ENCODE measurements at regions not wholly inside any gene's neighbourhood (a gene's known extent, or its start where the extent isn't known, plus 50 kb on each side); places are given as distances from the start of the nearest gene placed in this dataset.

DNA sequence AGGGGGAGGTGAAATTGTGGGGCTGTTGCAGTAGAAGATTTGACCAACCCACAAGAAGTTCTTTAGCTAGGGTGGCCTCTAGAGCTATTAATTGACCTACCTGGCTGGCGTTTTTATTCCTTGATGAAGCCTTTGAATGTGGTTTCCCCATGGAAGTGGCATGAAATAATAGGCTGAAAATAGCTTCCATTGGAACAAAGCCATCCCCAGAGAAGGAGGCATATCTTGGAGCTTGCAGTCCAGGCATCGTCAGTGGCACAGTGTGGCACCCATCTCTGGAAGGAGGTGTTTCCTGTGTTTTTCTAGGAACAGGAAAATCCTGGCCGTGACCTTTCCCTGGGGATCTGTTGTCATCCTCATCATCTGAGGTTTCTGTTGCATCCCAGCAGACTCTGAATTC lies 96.3 kb upstream of the WDR1 start:
- no peak overlapping the region for H2BK120ac ChIP-seq (ENCODE audit: low read depth, low read length)
- no peak overlapping the region for H2AFZ ChIP-seq (ENCODE audit: low read length)
- no peak overlapping the region for H2BK15ac ChIP-seq (ENCODE audit: low read length)
- H3K18ac ChIP-seq (ENCODE audit: low read length) = no peak overlapping the region
- no peak overlapping the region for H3K4ac ChIP-seq (ENCODE audit: low read length)
- H3K9ac ChIP-seq (ENCODE audit: low read depth, low read length, poor library complexity) = no peak overlapping the region
- H2BK5ac ChIP-seq (ENCODE audit: low read length) = no peak overlapping the region
- H3K9me3 ChIP-seq (replicated peaks in 1 of 2; ENCODE audit: control insufficient read depth in 2 of 2, insufficient read depth in 1 of 2, low read depth in 1 of 2, low read length in 2 of 2) = no peaks in the 10 kb centered on the region
- no peak overlapping the region for H4K91ac ChIP-seq (ENCODE audit: low read depth, low read length, poor library complexity)
- H3K4me3 ChIP-seq (ENCODE audit: low read length in 2 of 2) = no peak overlapping the region
- DNase-seq (ENCODE audit: low spot score) = no peak
- H4K8ac ChIP-seq (ENCODE audit: low read depth, low read length) = no peak overlapping the region
- no peaks in the 10 kb centered on the region for H3K4me1 ChIP-seq (ENCODE audit: control insufficient read depth in 2 of 2, insufficient read depth in 1 of 2, low read depth in 1 of 2, low read length in 2 of 2)
- H2BK12ac ChIP-seq (ENCODE audit: low read length) = no peak overlapping the region
- H3K27me3 ChIP-seq (ENCODE audit: control insufficient read depth in 3 of 3, insufficient read depth in 3 of 3, low read depth in 1 of 3, low read length in 3 of 3) = no peaks in the 10 kb centered on the region
- H3K23ac ChIP-seq (ENCODE audit: low read depth, low read length, poor library complexity) = no peak overlapping the region
- no peaks in the 10 kb centered on the region for H3K36me3 ChIP-seq (replicated peaks in 1 of 2; ENCODE audit: control insufficient read depth in 2 of 2, insufficient read depth in 2 of 2, low read length in 2 of 2)
- H3K79me1 ChIP-seq (ENCODE audit: low read depth, low read length) = no peaks in the 10 kb centered on the region
- H3K14ac ChIP-seq (ENCODE audit: low read length) = no peak overlapping the region
- H3K4me2 ChIP-seq (ENCODE audit: insufficient read depth, low read length, poor library complexity, severe bottlenecking) = no peak overlapping the region
- no CpG with 5 or more reads among the region's 3 CpGs for WGBS, 2 donors (ENCODE audit: extremely low coverage in 2 of 2, insufficient read length in 2 of 2, insufficient replicate concordance in 1 of 2)
- H2AK5ac ChIP-seq (ENCODE audit: low read depth, low read length) = no peak overlapping the region
- H3K27ac ChIP-seq (replicated peaks; ENCODE audit: low read length) = no peak overlapping the region

DNA sequence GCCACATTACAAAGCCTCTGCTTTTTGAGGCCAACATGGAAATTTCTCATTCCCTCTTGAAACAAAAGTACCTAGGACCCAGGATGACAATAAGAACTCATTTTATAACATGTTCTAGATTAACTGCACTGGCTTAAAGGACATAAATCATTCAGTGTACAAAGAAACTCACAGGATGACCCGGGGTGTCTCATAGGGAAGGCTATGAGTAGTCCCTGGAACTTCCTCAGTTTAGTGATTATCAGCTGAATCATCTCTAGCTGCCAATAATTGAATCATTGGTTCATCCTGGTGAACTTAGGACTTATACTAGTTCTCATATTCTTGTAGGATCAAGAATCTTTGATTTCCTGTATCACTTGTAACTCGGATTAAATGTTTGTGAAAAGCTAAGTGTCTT lies 95.8 kb upstream of the WDR1 start:
- Histone ChIP-seq H4K91ac (ENCODE audit: low read depth, low read length, poor library complexity) (no peak overlapping the region), H2AK5ac (ENCODE audit: low read depth, low read length) (no peak overlapping the region), H3K4ac (ENCODE audit: low read length) (no peak overlapping the region), H2BK12ac (ENCODE audit: low read length) (no peak overlapping the region), H4K8ac (ENCODE audit: low read depth, low read length) (no peak overlapping the region), H3K27me3 (ENCODE audit: control insufficient read depth in 3 of 3, insufficient read depth in 3 of 3, low read depth in 1 of 3, low read length in 3 of 3) (no peaks in the 10 kb centered on the region), H3K9me3 (replicated peaks in 1 of 2; ENCODE audit: control insufficient read depth in 2 of 2, insufficient read depth in 1 of 2, low read depth in 1 of 2, low read length in 2 of 2) (no peaks in the 10 kb centered on the region), H3K4me2 (ENCODE audit: insufficient read depth, low read length, poor library complexity, severe bottlenecking) (no peak overlapping the region), H2BK120ac (ENCODE audit: low read depth, low read length) (no peak overlapping the region), H3K23ac (ENCODE audit: low read depth, low read length, poor library complexity) (no peak overlapping the region), H3K4me3 (ENCODE audit: low read length in 2 of 2) (no peak overlapping the region), H3K4me1 (ENCODE audit: control insufficient read depth in 2 of 2, insufficient read depth in 1 of 2, low read depth in 1 of 2, low read length in 2 of 2) (no peaks in the 10 kb centered on the region), H3K14ac (ENCODE audit: low read length) (no peak overlapping the region), H3K27ac (replicated peaks; ENCODE audit: low read length) (no peak overlapping the region), H3K18ac (ENCODE audit: low read length) (no peak overlapping the region), H2BK5ac (ENCODE audit: low read length) (no peak overlapping the region), H3K9ac (ENCODE audit: low read depth, low read length, poor library complexity) (no peak overlapping the region), H3K36me3 (replicated peaks in 1 of 2; ENCODE audit: control insufficient read depth in 2 of 2, insufficient read depth in 2 of 2, low read length in 2 of 2) (no peaks in the 10 kb centered on the region), H2BK15ac (ENCODE audit: low read length) (no peak overlapping the region), H3K79me1 (ENCODE audit: low read depth, low read length) (no peaks in the 10 kb centered on the region), H2AFZ (ENCODE audit: low read length) (no peak overlapping the region)
- no peak for DNase-seq (ENCODE audit: low spot score)
- no CpG with 5 or more reads among the region's 2 CpGs for WGBS, 2 donors (ENCODE audit: extremely low coverage in 2 of 2, insufficient read length in 2 of 2, insufficient replicate concordance in 1 of 2)

DNA sequence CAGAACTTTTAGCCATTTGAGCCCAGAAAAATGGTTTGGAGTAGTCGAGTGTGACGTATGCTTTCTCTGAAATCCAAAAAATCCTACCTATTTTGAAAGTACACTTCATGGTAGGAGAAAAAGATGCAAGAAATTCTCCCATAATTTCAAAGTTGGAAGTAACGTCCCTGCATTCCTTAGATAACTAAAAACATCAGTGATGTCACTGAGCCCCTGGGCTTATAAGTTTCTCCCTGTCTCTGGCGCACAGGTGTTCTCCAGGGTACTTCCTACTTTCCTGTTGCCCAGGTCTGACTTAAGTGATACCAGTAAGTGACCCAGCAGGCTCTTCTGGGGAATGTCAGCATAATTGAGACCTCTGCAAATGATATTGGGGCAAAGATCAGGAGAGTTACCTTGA lies 90.5 kb upstream of the WDR1 start:
- no peak overlapping the region for H4K8ac ChIP-seq (ENCODE audit: low read depth, low read length)
- no peak for DNase-seq (ENCODE audit: low spot score)
- WGBS, 2 donors (ENCODE audit: extremely low coverage in 2 of 2, insufficient read length in 2 of 2, insufficient replicate concordance in 1 of 2) = no CpG with 5 or more reads among the region's 4 CpGs
- no peak overlapping the region for H2AK5ac ChIP-seq (ENCODE audit: low read depth, low read length)
- H2BK120ac ChIP-seq (ENCODE audit: low read depth, low read length) = no peak overlapping the region
- no peak overlapping the region for H3K27ac ChIP-seq (replicated peaks; ENCODE audit: low read length)
- no peak overlapping the region for H2BK5ac ChIP-seq (ENCODE audit: low read length)
- no peak overlapping the region for H3K4me2 ChIP-seq (ENCODE audit: insufficient read depth, low read length, poor library complexity, severe bottlenecking)
- no peak overlapping the region for H3K4ac ChIP-seq (ENCODE audit: low read length)
- H3K18ac ChIP-seq (ENCODE audit: low read length) = no peak overlapping the region
- H3K4me1 ChIP-seq (ENCODE audit: control insufficient read depth in 2 of 2, insufficient read depth in 1 of 2, low read depth in 1 of 2, low read length in 2 of 2) = no peaks in the 10 kb centered on the region
- no peak overlapping the region for H4K91ac ChIP-seq (ENCODE audit: low read depth, low read length, poor library complexity)
- H3K9me3 ChIP-seq (replicated peaks in 1 of 2; ENCODE audit: control insufficient read depth in 2 of 2, insufficient read depth in 1 of 2, low read depth in 1 of 2, low read length in 2 of 2) = no peaks in the 10 kb centered on the region
- no peak overlapping the region for H3K4me3 ChIP-seq (ENCODE audit: low read length in 2 of 2)
- no peaks in the 10 kb centered on the region for H3K27me3 ChIP-seq (ENCODE audit: control insufficient read depth in 3 of 3, insufficient read depth in 3 of 3, low read depth in 1 of 3, low read length in 3 of 3)
- no peak overlapping the region for H3K23ac ChIP-seq (ENCODE audit: low read depth, low read length, poor library complexity)
- no peak overlapping the region for H2AFZ ChIP-seq (ENCODE audit: low read length)
- no peaks in the 10 kb centered on the region for H3K79me1 ChIP-seq (ENCODE audit: low read depth, low read length)
- H3K36me3 ChIP-seq (replicated peaks in 1 of 2; ENCODE audit: control insufficient read depth in 2 of 2, insufficient read depth in 2 of 2, low read length in 2 of 2) = no peaks in the 10 kb centered on the region
- H2BK15ac ChIP-seq (ENCODE audit: low read length) = no peak overlapping the region
- no peak overlapping the region for H3K9ac ChIP-seq (ENCODE audit: low read depth, low read length, poor library complexity)
- H3K14ac ChIP-seq (ENCODE audit: low read length) = no peak overlapping the region
- H2BK12ac ChIP-seq (ENCODE audit: low read length) = no peak overlapping the region

DNA sequence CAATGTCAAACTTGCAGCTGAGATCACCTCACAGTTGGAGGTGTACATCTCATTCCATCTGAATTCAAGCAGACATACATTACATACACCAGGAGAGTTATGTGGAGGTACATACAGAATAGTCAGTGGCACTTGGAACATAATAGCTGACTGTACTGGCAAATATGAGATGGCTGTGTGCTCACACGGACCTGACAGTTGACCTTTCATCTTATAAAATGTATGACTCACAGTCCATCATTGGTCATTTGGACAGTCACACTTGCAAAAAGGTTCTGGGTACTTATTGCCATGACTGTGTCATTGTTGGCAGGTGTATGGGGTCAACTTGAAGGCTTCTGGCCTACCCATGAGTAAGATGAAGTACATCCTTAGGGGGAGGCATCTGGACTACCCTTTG lies 88.6 kb upstream of the WDR1 start:
- DNase-seq (ENCODE audit: low spot score) = no peak
- H3K9me3 ChIP-seq (replicated peaks in 1 of 2; ENCODE audit: control insufficient read depth in 2 of 2, insufficient read depth in 1 of 2, low read depth in 1 of 2, low read length in 2 of 2) = no peaks in the 10 kb centered on the region
- no peak overlapping the region for H3K27ac ChIP-seq (replicated peaks; ENCODE audit: low read length)

More for the DNA sequence above, 88.6 kb upstream of the WDR1 start:
- no peak overlapping the region for H3K4me2 ChIP-seq (ENCODE audit: insufficient read depth, low read length, poor library complexity, severe bottlenecking)
- H3K4me3 ChIP-seq (ENCODE audit: low read length in 2 of 2) = no peak overlapping the region
- H2BK5ac ChIP-seq (ENCODE audit: low read length) = no peak overlapping the region
- H3K4me1 ChIP-seq (ENCODE audit: control insufficient read depth in 2 of 2, insufficient read depth in 1 of 2, low read depth in 1 of 2, low read length in 2 of 2) = no peaks in the 10 kb centered on the region
- no peak overlapping the region for H2BK15ac ChIP-seq (ENCODE audit: low read length)
- H3K9ac ChIP-seq (ENCODE audit: low read depth, low read length, poor library complexity) = no peak overlapping the region
- no peak overlapping the region for H2AFZ ChIP-seq (ENCODE audit: low read length)
- no peak overlapping the region for H2BK12ac ChIP-seq (ENCODE audit: low read length)
- no peak overlapping the region for H3K23ac ChIP-seq (ENCODE audit: low read depth, low read length, poor library complexity)
- H3K27me3 ChIP-seq (ENCODE audit: control insufficient read depth in 3 of 3, insufficient read depth in 3 of 3, low read depth in 1 of 3, low read length in 3 of 3) = no peaks in the 10 kb centered on the region
- H3K79me1 ChIP-seq (ENCODE audit: low read depth, low read length) = no peaks in the 10 kb centered on the region
- no peak overlapping the region for H3K14ac ChIP-seq (ENCODE audit: low read length)
- WGBS, 2 donors (ENCODE audit: extremely low coverage in 2 of 2, insufficient read length in 2 of 2, insufficient replicate concordance in 1 of 2) = no CpG with 5 or more reads among the region's 1 CpG
- H4K8ac ChIP-seq (ENCODE audit: low read depth, low read length) = no peak overlapping the region
- H4K91ac ChIP-seq (ENCODE audit: low read depth, low read length, poor library complexity) = no peak overlapping the region
- no peak overlapping the region for H3K18ac ChIP-seq (ENCODE audit: low read length)
- no peak overlapping the region for H3K4ac ChIP-seq (ENCODE audit: low read length)
- no peak overlapping the region for H2BK120ac ChIP-seq (ENCODE audit: low read depth, low read length)
- no peak overlapping the region for H2AK5ac ChIP-seq (ENCODE audit: low read depth, low read length)
- H3K36me3 ChIP-seq (replicated peaks in 1 of 2; ENCODE audit: control insufficient read depth in 2 of 2, insufficient read depth in 2 of 2, low read length in 2 of 2) = no peaks in the 10 kb centered on the region
